ENCODE measurements at regions not wholly inside any gene's neighbourhood (a gene's known extent, or its start where the extent isn't known, plus 50 kb on each side); places are given as distances from the start of the nearest gene placed in this dataset.

GRCh38 chr14:51182131-51182565 is 57.9 kb upstream of the TMX1 start:
- TF ChIP-seq, protein P1, sequence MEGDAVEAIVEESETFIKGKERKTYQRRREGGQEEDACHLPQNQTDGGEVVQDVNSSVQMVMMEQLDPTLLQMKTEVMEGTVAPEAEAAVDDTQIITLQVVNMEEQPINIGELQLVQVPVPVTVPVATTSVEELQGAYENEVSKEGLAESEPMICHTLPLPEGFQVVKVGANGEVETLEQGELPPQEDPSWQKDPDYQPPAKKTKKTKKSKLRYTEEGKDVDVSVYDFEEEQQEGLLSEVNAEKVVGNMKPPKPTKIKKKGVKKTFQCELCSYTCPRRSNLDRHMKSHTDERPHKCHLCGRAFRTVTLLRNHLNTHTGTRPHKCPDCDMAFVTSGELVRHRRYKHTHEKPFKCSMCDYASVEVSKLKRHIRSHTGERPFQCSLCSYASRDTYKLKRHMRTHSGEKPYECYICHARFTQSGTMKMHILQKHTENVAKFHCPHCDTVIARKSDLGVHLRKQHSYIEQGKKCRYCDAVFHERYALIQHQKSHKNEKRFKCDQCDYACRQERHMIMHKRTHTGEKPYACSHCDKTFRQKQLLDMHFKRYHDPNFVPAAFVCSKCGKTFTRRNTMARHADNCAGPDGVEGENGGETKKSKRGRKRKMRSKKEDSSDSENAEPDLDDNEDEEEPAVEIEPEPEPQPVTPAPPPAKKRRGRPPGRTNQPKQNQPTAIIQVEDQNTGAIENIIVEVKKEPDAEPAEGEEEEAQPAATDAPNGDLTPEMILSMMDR (IDR thresholded peaks at IDR 0.05), result no peak
- no peak for TF ChIP-seq POLR2A (IDR thresholded peaks at IDR 0.05)

Data from adrenal gland (tissue), 5 donors.